ENCODE measurements at regions not wholly inside any gene's neighbourhood (a gene's known extent, or its start where the extent isn't known, plus 50 kb on each side); places are given as distances from the start of the nearest gene placed in this dataset.
"Not testable (repeated sequence)": the region's sequence is repeated elsewhere in the genome, so short reads cannot be mapped to it uniquely, and the experiment has no call there.

- intact Hi-C loops (cut with micrococcal nuclease), result no loop called here
These were observed 89.6 kb downstream of the DDX1 start for GRCh38 chr2:15681089-15681885.

DNA sequence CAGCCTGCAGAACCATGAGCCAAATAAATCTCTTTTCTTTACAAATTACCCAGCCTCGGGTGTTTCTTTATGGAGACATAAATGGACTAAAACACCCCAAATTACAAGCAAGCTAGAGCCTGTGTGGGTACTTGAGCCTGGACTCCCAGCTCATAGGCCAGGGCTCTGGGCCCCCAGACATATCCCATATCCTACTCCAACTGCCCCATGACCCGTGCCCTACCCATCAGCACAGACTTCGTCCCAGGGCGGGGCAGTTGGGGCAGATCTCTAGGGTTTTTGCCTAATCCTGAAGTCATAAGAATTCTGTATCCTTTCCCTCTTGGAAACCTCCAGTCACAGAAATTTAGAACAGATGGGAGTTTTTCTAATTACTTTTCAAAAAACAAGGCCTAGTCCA is 90.7 kb downstream of the DDX1 start:
- intact Hi-C loops (cut with micrococcal nuclease), result no loop called here

- intact Hi-C loops (cut with micrococcal nuclease), result no loop called here
These were observed 92.7 kb downstream of the DDX1 start for GRCh38 chr2:15684161-15685039.

GRCh38 chr2:15685143-15685542 is 93.5 kb downstream of the DDX1 start:
- intact Hi-C loops (cut with micrococcal nuclease), result no loop called here

DNA sequence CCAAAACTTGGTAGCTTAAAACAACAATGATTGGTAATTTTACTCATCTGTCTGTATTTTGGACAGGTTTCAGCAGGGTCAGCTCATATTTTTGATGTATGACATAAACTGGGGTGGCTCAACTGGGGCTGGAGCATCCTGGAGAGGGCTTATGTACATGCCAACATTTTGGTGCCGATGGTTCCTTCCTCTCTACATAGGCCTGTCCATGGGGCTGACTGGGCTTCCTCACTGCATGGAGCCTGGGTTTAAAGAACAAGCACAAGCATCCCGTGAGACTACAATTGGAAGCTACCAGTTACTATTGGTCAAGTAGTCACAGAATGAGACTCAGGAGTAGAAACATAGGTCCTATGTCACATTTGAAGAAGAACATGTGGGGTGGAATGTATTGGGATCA is 95.0 kb downstream of the DDX1 start:
- intact Hi-C loops (cut with micrococcal nuclease), result no loop called here

GRCh38 chr2:15687243-15687642 is 95.6 kb downstream of the DDX1 start:
- intact Hi-C loops (cut with micrococcal nuclease), result no loop called here

DNA sequence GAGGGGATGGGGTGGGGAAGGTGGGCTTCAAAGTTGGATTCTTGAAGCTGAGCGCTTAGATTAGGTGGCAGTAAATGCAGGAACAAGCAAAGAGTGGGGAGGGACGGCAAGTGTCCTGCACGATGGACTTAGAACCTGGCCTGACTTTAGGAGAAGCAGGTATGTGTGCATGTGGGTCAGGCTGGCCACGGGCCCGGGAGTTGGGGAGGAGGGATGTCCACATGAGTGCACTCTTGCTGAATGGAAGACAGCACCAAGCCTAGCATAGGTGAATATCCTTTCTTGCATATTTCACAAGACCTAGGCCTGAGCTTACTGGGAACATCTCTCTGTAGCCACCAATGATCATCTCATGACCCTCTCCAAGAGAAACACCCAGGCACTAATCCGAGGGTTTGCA is 96.1 kb downstream of the DDX1 start:
- intact Hi-C loops (cut with micrococcal nuclease), result no loop called here

GRCh38 chr2:15688924-15689568 is 97.4 kb downstream of the DDX1 start:
- intact Hi-C loops (cut with micrococcal nuclease), result no loop called here

- intact Hi-C loops (cut with micrococcal nuclease), result no loop called here
These were observed 98.0 kb downstream of the DDX1 start for GRCh38 chr2:15689654-15690053.

GRCh38 chr2:15691586-15692310 is 100.1 kb downstream of the DDX1 start:
- intact Hi-C loops (cut with micrococcal nuclease), result no loop called here

DNA sequence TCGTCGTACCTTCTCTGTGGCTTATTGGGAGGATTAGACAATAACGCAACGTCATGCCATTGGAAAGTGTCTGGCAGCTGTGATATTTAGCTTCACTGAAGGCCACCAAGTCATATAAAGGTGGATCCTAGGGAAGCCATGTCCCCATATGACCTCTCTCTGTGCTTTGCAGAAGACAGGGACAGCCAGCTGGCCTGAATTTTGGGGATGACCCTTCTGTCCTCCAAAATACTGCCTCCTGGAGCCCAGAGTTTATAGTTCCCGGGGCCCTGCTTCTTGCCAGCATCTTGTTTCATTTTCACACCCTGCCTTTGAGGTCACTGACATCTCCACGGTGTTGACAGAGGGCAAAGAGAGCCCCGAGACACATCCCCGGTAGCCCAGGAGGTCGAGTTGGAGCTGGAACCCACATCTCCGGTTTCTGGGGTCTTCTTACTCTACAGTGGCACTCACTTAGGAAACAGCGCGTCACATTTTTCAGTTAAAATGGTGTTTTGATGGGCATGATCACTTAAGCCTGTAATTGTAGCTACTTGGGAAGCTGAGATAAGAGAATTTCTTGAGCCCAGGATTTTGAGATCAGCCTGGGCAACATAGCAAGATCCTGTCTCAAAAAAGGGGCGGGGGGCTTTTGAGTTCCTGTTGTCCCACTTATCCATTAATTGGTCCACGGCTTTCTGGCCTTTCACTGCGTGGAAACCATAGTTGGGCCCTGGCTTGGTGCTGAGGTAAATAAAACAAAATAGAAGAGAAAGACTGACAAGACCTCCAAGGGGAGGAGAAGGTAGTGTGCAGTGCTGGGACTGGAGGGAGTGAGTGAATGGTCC is 101.1 kb downstream of the DDX1 start:
- intact Hi-C loops (cut with micrococcal nuclease), result no loop called here

- intact Hi-C loops (cut with micrococcal nuclease), result no loop called here
These were observed 101.7 kb downstream of the DDX1 start for GRCh38 chr2:15693382-15693781.

- intact Hi-C loops (cut with micrococcal nuclease), result no loop called here
These were observed 102.4 kb downstream of the DDX1 start for GRCh38 chr2:15693926-15694588.

DNA sequence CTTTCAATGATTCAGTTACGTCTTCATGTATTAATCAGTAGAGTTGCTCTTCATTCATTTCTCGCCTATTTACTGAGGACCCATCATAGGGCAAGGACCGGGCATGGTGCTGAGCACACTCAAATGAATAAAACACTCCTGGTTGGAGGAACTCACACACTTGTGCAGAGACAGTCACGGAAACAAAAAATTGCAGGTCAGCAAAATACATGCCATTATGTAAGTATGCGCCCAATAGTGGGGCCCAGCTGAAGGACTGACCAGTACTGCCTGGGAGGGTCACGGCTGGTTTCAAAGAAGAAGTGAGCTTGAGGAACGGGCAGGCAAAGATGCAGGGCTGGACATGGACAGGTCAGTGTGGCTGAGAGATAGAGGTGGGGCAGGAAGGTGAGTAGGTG is 102.9 kb downstream of the DDX1 start:
- intact Hi-C loops (cut with micrococcal nuclease), result no loop called here

- intact Hi-C loops (cut with micrococcal nuclease), result no loop called here
These were observed 104.1 kb downstream of the DDX1 start for GRCh38 chr2:15695582-15696330.

GRCh38 chr2:15696606-15697170 is 105.0 kb downstream of the DDX1 start:
- intact Hi-C loops (cut with micrococcal nuclease), result not testable (repeated sequence)

DNA sequence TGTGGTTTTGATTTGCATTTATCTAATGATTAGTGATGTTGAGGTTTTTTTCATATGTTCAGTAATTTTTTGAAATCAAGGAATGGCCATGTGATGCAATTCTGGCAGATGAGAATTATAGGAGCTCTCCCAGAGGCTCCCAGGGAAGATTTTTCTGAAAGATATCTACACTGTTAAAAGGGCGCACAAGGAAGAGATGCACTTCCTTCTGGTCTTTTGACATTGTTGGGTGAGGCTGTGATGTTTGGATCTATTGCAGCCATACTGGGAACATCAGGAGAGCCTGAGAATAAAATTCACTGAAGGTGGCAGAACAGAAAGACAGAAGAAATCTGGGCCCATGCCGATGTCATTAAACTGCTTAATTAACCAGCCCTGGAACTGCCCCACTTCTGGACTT is 108.5 kb downstream of the DDX1 start:
- intact Hi-C loops (cut with micrococcal nuclease), result no loop called here

GRCh38 chr2:15700599-15701340 is 109.1 kb downstream of the DDX1 start:
- intact Hi-C loops (cut with micrococcal nuclease), result no loop called here
